HCT116 (cell line): ENCODE measurements at regions not wholly inside any gene's neighbourhood (a gene's known extent, or its start where the extent isn't known, plus 50 kb on each side); places are given as distances from the start of the nearest gene placed in this dataset.

Experiments used
- ATAC-seq: fragments of 200-7000 bp; cut with Tn5 transposase; 2 replicates; pipeline ENCODE4 v1.9.1; 2020; ENCODE audit warnings: mild to moderate bottlenecking, moderate library complexity
- BruUV-seq: library from RNA; stranded (reverse); fragments of 400-500 nt; replicated peaks from 2 replicates; lab custom pipeline; 2021; lab: Mats Ljungman, UMichigan
- CTCF ChIA-PET: fragments of 300-600 bp; sonication (Branson Sonifier 250); formaldehyde crosslinking; loops from one replicate; lab custom pipeline; 2021; ENCODE audit warnings: antibody characterized with exemption; lab: Charles Lee
- POLR2A ChIA-PET: fragments of 300-600, 350-600 bp; sonication (Branson Sonifier 250); formaldehyde crosslinking; loops from one replicate; lab custom pipeline; 2021; ENCODE audit warnings: antibody characterized with exemption; lab: Charles Lee
- RAD21 ChIA-PET, 2 experiments: fragments of 300-600 bp; sonication (Branson Sonifier 250); formaldehyde crosslinking; loops; one replicate each; lab custom pipeline; 2023; ENCODE audit warnings: low total read pairs in 2 of 2; ENCODE audit not compliant: uncharacterized antibody in 2 of 2, unreplicated experiment in 2 of 2, low non-redundant PET in 1 of 2; lab: Charles Lee
- DNase-seq: peaks from one replicate; pipeline ENCODE4 v3.0.0-alpha.2; 2010; ENCODE audit warnings: low read depth, low spot score
- H2AFZ ChIP-seq: fragments of 200-600 bp; shearing (Covaris generic), sonication (generic); 2 replicates; pipeline ENCODE4 v1.6.1; 2017; ENCODE audit warnings: low read depth, mixed run types, mixed read lengths, antibody characterized with exemption, low read length; ENCODE audit not compliant: poor library complexity, severe bottlenecking
- H3K27ac ChIP-seq: 2 replicates; pipeline ENCODE4 v1.5.1; 2012; ENCODE audit warnings: low read depth, low read length
- H3K27me3 ChIP-seq: fragments of 200-600 bp; sonication (generic); 2 replicates; pipeline ENCODE4 v1.6.1; 2016; ENCODE audit warnings: mixed run types, low read length, mixed read lengths; ENCODE audit not compliant: insufficient read depth
- H3K36me3 ChIP-seq, 2 experiments: fragments of 200-500 bp in 1 of 2; fragments of 200-600 bp in 1 of 2; sonication (Bioruptor generic) in 1 of 2; sonication (generic) in 1 of 2; 2 replicates each; pipeline versions ENCODE4 v1.5.1 to v1.6.1; 2014 to 2016; ENCODE audit warnings: low read length in 2 of 2, inconsistent platforms in 1 of 2, mixed read lengths in 1 of 2, mixed run types in 1 of 2; ENCODE audit not compliant: insufficient read depth in 2 of 2, control insufficient read depth in 1 of 2
- H3K4me1 ChIP-seq, 2 experiments: fragments of 200-600 bp in 1 of 2; sonication (generic) in 1 of 2; 2 replicates each; pipeline versions ENCODE4 v1.5.1 to v1.6.1; 2012 to 2017; ENCODE audit warnings: low read length in 2 of 2, inconsistent platforms in 1 of 2, mild to moderate bottlenecking in 1 of 2, mixed read lengths in 1 of 2, mixed run types in 1 of 2, moderate library complexity in 1 of 2; ENCODE audit not compliant: insufficient read depth in 2 of 2, control insufficient read depth in 1 of 2
- H3K4me2 ChIP-seq: fragments of 200-600 bp; sonication (generic); 2 replicates; pipeline ENCODE4 v1.6.1; 2017; ENCODE audit warnings: mixed run types, low read length, mixed read lengths
- H3K4me3 ChIP-seq, 2 experiments: fragments of 200-600 bp in 1 of 2; sonication (generic) in 1 of 2; replicated peaks in 1 of 2; 2 replicates each; pipeline ENCODE4 v1.5.1; 2011 to 2016; ENCODE audit warnings: low read length in 2 of 2, control low read depth in 1 of 2, low read depth in 1 of 2, mild to moderate bottlenecking in 1 of 2, mixed read lengths in 1 of 2, mixed run types in 1 of 2
- H3K79me2 ChIP-seq: fragments of 200-600 bp; sonication (generic); 2 replicates; pipeline ENCODE4 v1.6.1; 2017; ENCODE audit warnings: mild to moderate bottlenecking, mixed run types, low read length, moderate library complexity, mixed read lengths; ENCODE audit not compliant: insufficient read depth
- H3K9ac ChIP-seq: fragments of 200-600 bp; sonication (generic); 2 replicates; pipeline ENCODE4 v1.6.1; 2016; ENCODE audit warnings: low read length, mixed read lengths
- H3K9me2 ChIP-seq: fragments of 200-600 bp; sonication (generic), shearing (Covaris generic); 2 replicates; pipeline ENCODE4 v1.6.1; 2017; ENCODE audit warnings: mixed run types, mild to moderate bottlenecking, moderate library complexity; ENCODE audit not compliant: insufficient read depth
- H3K9me3 ChIP-seq, 2 experiments: fragments of 200-500 bp in 1 of 2; fragments of 200-600 bp in 1 of 2; sonication (Bioruptor generic) in 1 of 2; sonication (generic) in 1 of 2; 2 replicates each; pipeline ENCODE4 v1.6.1; 2014 to 2017; ENCODE audit warnings: low read length in 2 of 2, mixed read lengths in 2 of 2, inconsistent platforms in 1 of 2, low read depth in 1 of 2, mild to moderate bottlenecking in 1 of 2, mixed run types in 1 of 2, moderate library complexity in 1 of 2; ENCODE audit not compliant: control insufficient read depth in 1 of 2, insufficient read depth in 1 of 2
- H4K20me1 ChIP-seq: fragments of 200-600 bp; sonication (generic), shearing (Covaris generic); 2 replicates; pipeline ENCODE4 v1.6.1; 2017; ENCODE audit warnings: mixed run types, mild to moderate bottlenecking, moderate library complexity; ENCODE audit not compliant: insufficient read depth
- CBX3 ChIP-seq: IDR thresholded peaks from 2 replicates; pipeline ENCODE4 v1.6.1; 2012; ENCODE audit warnings: low read depth
- CEBPB ChIP-seq: IDR thresholded peaks from 2 replicates; pipeline ENCODE4 v1.6.1; 2012; ENCODE audit warnings: low read depth
- EGR1 ChIP-seq: IDR thresholded peaks from 2 replicates; pipeline ENCODE4 v1.6.1; 2012; ENCODE audit warnings: low read depth
- ELF1 ChIP-seq: IDR thresholded peaks from 2 replicates; pipeline ENCODE4 v1.6.1; 2012; ENCODE audit warnings: low read depth, borderline replicate concordance
- EZH2 ChIP-seq: fragments of 200-600 bp; sonication (generic); IDR thresholded peaks from 2 replicates; pipeline ENCODE4 v1.6.1; 2017; ENCODE audit warnings: antibody characterized with exemption, mixed run types
- EZH2phosphoT487 ChIP-seq: fragments of 200-600 bp; IDR thresholded peaks from 2 replicates; pipeline ENCODE4 v1.6.1; 2018; ENCODE audit warnings: antibody characterized with exemption, borderline replicate concordance
- FOSL1 ChIP-seq: IDR thresholded peaks from 2 replicates; pipeline ENCODE4 v1.6.1; 2012; ENCODE audit warnings: low read depth
- JUND ChIP-seq: IDR thresholded peaks from 2 replicates; pipeline ENCODE4 v1.6.1; 2012
- POLR2A ChIP-seq: IDR thresholded peaks from 2 replicates; pipeline ENCODE4 v1.7.0; 2011; ENCODE audit warnings: borderline replicate concordance; ENCODE audit not compliant: insufficient read depth, insufficient read length; ENCODE audit errors: extremely low read depth
- POLR2AphosphoS5 ChIP-seq: IDR thresholded peaks from 2 replicates; pipeline ENCODE4 v1.6.1; 2011; ENCODE audit warnings: mild to moderate bottlenecking, low read depth, low read length, moderate library complexity
- RAD21 ChIP-seq: IDR thresholded peaks from 2 replicates; pipeline ENCODE4 v1.6.1; 2012; ENCODE audit warnings: low read depth, mild to moderate bottlenecking
- SIN3A ChIP-seq: IDR thresholded peaks from 2 replicates; pipeline ENCODE4 v1.6.1; 2012; ENCODE audit warnings: low read depth
- SP1 ChIP-seq: IDR thresholded peaks from 2 replicates; pipeline ENCODE4 v1.6.1; 2012; ENCODE audit warnings: low read depth
- TCF7L2 ChIP-seq: IDR thresholded peaks from 2 replicates; pipeline ENCODE4 v1.7.0; 2011; ENCODE audit warnings: borderline replicate concordance, inconsistent platforms; ENCODE audit not compliant: insufficient read depth, insufficient read length; ENCODE audit errors: extremely low read depth
- YY1 ChIP-seq: IDR thresholded peaks from 2 replicates; pipeline ENCODE4 v1.6.1; 2011; ENCODE audit warnings: low read length, low read depth, moderate library complexity, mild to moderate bottlenecking; ENCODE audit not compliant: insufficient replicate concordance; ENCODE audit errors: extremely low read depth
- ZNF274 ChIP-seq: fragments of 200-500 bp; sonication (Bioruptor generic); IDR thresholded peaks from 2 replicates; pipeline ENCODE4 v1.6.1; 2014; ENCODE audit warnings: mild to moderate bottlenecking, low read depth, low read length, inconsistent platforms
- intact Hi-C: fragments of 100-400 bp; cut with micrococcal nuclease; formaldehyde crosslinking; loops from 2 replicates; pipeline ENCODE4 v1.10.0; 2022
- TF ChIP-seq, protein P1 (sequence below): IDR thresholded peaks from 2 replicates; pipeline ENCODE4 v1.6.1; 2012
- TF ChIP-seq, protein P2 (sequence below): IDR thresholded peaks from 2 replicates; pipeline ENCODE4 v1.6.1; 2011; ENCODE audit warnings: mild to moderate bottlenecking, low read length, moderate library complexity; ENCODE audit not compliant: insufficient replicate concordance; ENCODE audit errors: extremely low read depth
- TF ChIP-seq, protein P3 (sequence below): IDR thresholded peaks from 2 replicates; pipeline ENCODE4 v1.6.1; 2012

DNA sequence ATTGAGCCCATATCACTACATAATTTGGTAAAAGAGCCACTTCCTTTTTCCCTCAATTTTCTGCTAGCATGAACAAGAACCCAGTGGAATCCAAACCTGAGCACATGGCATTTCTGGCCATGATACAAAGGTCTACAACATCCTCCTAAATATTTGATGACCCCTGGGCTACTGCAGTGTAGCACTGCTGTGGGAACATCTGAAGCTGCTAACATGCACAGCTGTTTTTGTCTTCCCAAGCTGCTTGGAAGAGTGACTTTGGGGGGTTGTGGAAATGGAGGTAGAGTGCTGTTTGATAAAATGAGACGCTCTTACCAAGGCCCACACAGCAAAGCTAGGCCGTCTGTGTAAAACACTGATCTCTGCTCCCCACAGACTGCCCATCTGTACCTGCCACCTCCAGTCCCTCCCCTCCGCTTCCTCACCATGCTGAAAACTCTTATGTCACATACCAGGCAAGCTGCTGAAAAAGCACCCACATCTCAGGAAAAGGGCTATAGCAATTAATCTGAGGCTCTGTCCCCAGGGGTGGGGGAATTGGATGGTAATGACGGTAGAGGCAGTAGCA lies 197.2 kb upstream of the HNRNPA3 start:
- Histone ChIP-seq H2AFZ (no peak overlapping the region), H4K20me1 (no peaks in the 10 kb centered on the region), H3K79me2 (no peaks in the 10 kb centered on the region), H3K9me3 (no peaks in the 10 kb centered on the region), H3K4me1 (no peaks in the 10 kb centered on the region), H3K4me3 (no peak overlapping the region), H3K36me3 (no peaks in the 10 kb centered on the region), H3K9ac (no peak overlapping the region), H3K4me2 (no peak overlapping the region), H3K27ac (no peak overlapping the region), H3K27me3 (peaks cover 25% of the 10 kb centered on the region), H3K9me2 (no peaks in the 10 kb centered on the region)
- no TSS peak for BruUV-seq
- RAD21 ChIA-PET = no interaction called here
- DNase-seq (no peak), ATAC-seq (no peak)
- POLR2A ChIA-PET = no interaction called here
- TF ChIP-seq YY1 = no peak
- TF ChIP-seq SP1 = no peak
- TF ChIP-seq JUND = no peak
- no peak for TF ChIP-seq FOSL1
- TF ChIP-seq EZH2 = no peak
- TF ChIP-seq EZH2phosphoT487 = no peak
- TF ChIP-seq, protein P1, sequence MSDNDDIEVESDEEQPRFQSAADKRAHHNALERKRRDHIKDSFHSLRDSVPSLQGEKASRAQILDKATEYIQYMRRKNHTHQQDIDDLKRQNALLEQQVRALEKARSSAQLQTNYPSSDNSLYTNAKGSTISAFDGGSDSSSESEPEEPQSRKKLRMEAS = no peak
- no peak for TF ChIP-seq ZNF274
- no peak for TF ChIP-seq TCF7L2
- TF ChIP-seq SIN3A = no peak
- TF ChIP-seq POLR2A = no peak
- TF ChIP-seq CEBPB = no peak
- TF ChIP-seq, protein P2, sequence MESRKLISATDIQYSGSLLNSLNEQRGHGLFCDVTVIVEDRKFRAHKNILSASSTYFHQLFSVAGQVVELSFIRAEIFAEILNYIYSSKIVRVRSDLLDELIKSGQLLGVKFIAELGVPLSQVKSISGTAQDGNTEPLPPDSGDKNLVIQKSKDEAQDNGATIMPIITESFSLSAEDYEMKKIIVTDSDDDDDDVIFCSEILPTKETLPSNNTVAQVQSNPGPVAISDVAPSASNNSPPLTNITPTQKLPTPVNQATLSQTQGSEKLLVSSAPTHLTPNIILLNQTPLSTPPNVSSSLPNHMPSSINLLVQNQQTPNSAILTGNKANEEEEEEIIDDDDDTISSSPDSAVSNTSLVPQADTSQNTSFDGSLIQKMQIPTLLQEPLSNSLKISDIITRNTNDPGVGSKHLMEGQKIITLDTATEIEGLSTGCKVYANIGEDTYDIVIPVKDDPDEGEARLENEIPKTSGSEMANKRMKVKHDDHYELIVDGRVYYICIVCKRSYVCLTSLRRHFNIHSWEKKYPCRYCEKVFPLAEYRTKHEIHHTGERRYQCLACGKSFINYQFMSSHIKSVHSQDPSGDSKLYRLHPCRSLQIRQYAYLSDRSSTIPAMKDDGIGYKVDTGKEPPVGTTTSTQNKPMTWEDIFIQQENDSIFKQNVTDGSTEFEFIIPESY = no peak
- no peak for TF ChIP-seq EGR1
- no peak for TF ChIP-seq CBX3
- TF ChIP-seq RAD21 = no peak
- no peak for TF ChIP-seq ELF1
- TF ChIP-seq POLR2AphosphoS5 = no peak
- TF ChIP-seq, protein P3, sequence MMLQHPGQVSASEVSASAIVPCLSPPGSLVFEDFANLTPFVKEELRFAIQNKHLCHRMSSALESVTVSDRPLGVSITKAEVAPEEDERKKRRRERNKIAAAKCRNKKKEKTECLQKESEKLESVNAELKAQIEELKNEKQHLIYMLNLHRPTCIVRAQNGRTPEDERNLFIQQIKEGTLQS = no peak
- CTCF ChIA-PET = no interaction called here
- intact Hi-C loops = no loop called here
